HG03066 (cell line): ENCODE measurements at regions not wholly inside any gene's neighbourhood (a gene's known extent, or its start where the extent isn't known, plus 50 kb on each side); places are given as distances from the start of the nearest gene placed in this dataset.

Experiments
- ATAC-seq: cut with Tn5 transposase; IDR thresholded peaks from one replicate; pipeline ENCODE4 v1.9.1; 2021; ENCODE audit warnings: low read depth; ENCODE audit not compliant: unreplicated experiment

GRCh38 chr2:118622913-118623312 is 224.5 kb downstream of the EN1 start:
- no peak for ATAC-seq

GRCh38 chr2:118622108-118622507 is 225.3 kb downstream of the EN1 start:
- no peak for ATAC-seq

- ATAC-seq, result no peak
Observed at GRCh38 chr2:118618279-118618678, 229.2 kb downstream of the EN1 start.

- ATAC-seq, result no peak
Observed at GRCh38 chr2:118616432-118616831, 231.0 kb downstream of the EN1 start.

GRCh38 chr2:118614841-118615271 is 232.6 kb downstream of the EN1 start:
- ATAC-seq, result no peak

- no peak for ATAC-seq
Observed at GRCh38 chr2:118613737-118614136, 233.7 kb downstream of the EN1 start.

- no peak for ATAC-seq
Observed at GRCh38 chr2:118611691-118612090, 235.8 kb downstream of the EN1 start.

- ATAC-seq, result no peak
Observed at GRCh38 chr2:118609138-118609537, 238.3 kb downstream of the EN1 start.

GRCh38 chr2:118607641-118608040 is 239.8 kb downstream of the EN1 start:
- ATAC-seq, result no peak

- no peak for ATAC-seq
Observed at GRCh38 chr2:118604811-118605210, 242.6 kb downstream of the EN1 start.

- ATAC-seq, result no peak
Observed at GRCh38 chr2:118604371-118604770, 243.1 kb downstream of the EN1 start.

GRCh38 chr2:118599141-118599540 is 248.3 kb downstream of the EN1 start:
- no peak for ATAC-seq

GRCh38 chr2:118596620-118597019 is 250.8 kb downstream of the EN1 start:
- ATAC-seq, result no peak

GRCh38 chr2:118593257-118593656 is 254.2 kb downstream of the EN1 start:
- ATAC-seq, result no peak

GRCh38 chr2:118591223-118591622 is 256.2 kb downstream of the EN1 start:
- ATAC-seq, result no peak

- ATAC-seq, result no peak
Observed at GRCh38 chr2:118589721-118590120, 257.7 kb downstream of the EN1 start.

GRCh38 chr2:118588850-118589249 is 258.6 kb downstream of the EN1 start:
- no peak for ATAC-seq

GRCh38 chr2:118586312-118586711 is 261.1 kb downstream of the EN1 start:
- ATAC-seq, result no peak

GRCh38 chr2:118584877-118585276 is 262.6 kb downstream of the EN1 start:
- ATAC-seq, result no peak

- no peak for ATAC-seq
Observed at GRCh38 chr2:118584062-118584749, 263.2 kb downstream of the EN1 start.

- ATAC-seq, result no peak
Observed at GRCh38 chr2:118582058-118582457, 265.4 kb downstream of the EN1 start.

GRCh38 chr2:118580651-118581050 is 266.8 kb downstream of the EN1 start:
- no peak for ATAC-seq

GRCh38 chr2:118580107-118580506 is 267.3 kb downstream of the EN1 start:
- no peak for ATAC-seq
